Spinal cord (tissue), 9 donors: ENCODE measurements at regions not wholly inside any gene's neighbourhood (a gene's known extent, or its start where the extent isn't known, plus 50 kb on each side); places are given as distances from the start of the nearest gene placed in this dataset.
"Not testable (repeated sequence)": the region's sequence is repeated elsewhere in the genome, so short reads cannot be mapped to it uniquely, and the experiment has no call there.

Source experiments
- DNase-seq, 6 donors: peaks; one replicate each; pipeline versions ENCODE4 v3.0.0 to v3.0.0-alpha.2; 2013 to 2015; ENCODE audit warnings: low spot score in 6 of 6, low read depth in 4 of 6
- H3K27ac ChIP-seq: one replicate; pipeline ENCODE4 v1.5.1; 2013; ENCODE audit warnings: low read depth, low read length, control low read depth
- H3K27me3 ChIP-seq: one replicate; pipeline ENCODE4 v1.6.1; 2013; ENCODE audit warnings: low read length; ENCODE audit not compliant: control insufficient read depth, insufficient read depth
- H3K36me3 ChIP-seq: one replicate; pipeline ENCODE4 v1.6.1; 2013; ENCODE audit warnings: low read length; ENCODE audit not compliant: control insufficient read depth, insufficient read depth
- H3K4me1 ChIP-seq: one replicate; pipeline ENCODE4 v1.6.1; 2013; ENCODE audit warnings: low read length; ENCODE audit not compliant: control insufficient read depth, insufficient read depth
- H3K4me3 ChIP-seq: one replicate; pipeline ENCODE4 v1.5.1; 2013; ENCODE audit warnings: low read depth, low read length, control low read depth
- H3K9me3 ChIP-seq: one replicate; pipeline ENCODE4 v1.6.1; 2013; ENCODE audit warnings: low read length; ENCODE audit not compliant: control insufficient read depth, insufficient read depth
- whole genome bisulfite sequencing: methylation state at CpG from one replicate; pipeline ENCODE4 v1.1.5; 2013; ENCODE audit warnings: missing lambda C conversion rate; ENCODE audit not compliant: insufficient coverage; 5-methylcytosine and 5-hydroxymethylcytosine counted together
- donor health status: healthy.

DNA sequence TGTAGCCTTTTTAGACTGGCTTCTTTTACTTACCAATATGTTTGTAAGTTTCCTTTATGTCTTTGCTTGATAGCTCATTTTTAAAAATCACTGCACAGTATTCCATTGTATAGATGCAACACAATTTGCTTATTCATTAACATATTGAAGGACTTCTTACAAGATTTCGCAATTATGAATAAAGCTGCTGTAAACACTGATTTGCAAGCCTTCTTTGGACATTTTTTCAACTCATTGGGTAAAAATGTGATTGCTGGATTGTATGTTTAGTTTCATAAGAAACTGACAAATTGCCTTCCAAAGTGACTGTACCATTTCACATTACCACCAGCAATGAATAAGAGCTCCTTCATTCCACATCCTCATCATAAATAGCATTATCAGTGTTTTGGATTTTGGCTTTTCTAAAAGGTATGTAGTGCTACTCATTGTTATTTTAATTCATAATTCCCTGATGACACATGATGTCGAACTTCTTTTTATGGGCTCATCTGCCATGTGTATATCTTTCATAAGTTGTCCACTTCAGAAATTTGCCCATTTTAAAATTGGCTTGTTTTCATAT, 80.7 kb downstream of the TFAP2B start:
- DNase-seq = no peak
- no peak overlapping the region for H3K4me3 ChIP-seq
- H3K36me3 ChIP-seq = no peaks in the 10 kb centered on the region
- no peaks in the 10 kb centered on the region for H3K27me3 ChIP-seq
- H3K27ac ChIP-seq = no peak overlapping the region
- WGBS = no CpG with 5 or more reads among the region's 2 CpGs
- no peaks in the 10 kb centered on the region for H3K4me1 ChIP-seq
- no peaks in the 10 kb centered on the region for H3K9me3 ChIP-seq

DNA sequence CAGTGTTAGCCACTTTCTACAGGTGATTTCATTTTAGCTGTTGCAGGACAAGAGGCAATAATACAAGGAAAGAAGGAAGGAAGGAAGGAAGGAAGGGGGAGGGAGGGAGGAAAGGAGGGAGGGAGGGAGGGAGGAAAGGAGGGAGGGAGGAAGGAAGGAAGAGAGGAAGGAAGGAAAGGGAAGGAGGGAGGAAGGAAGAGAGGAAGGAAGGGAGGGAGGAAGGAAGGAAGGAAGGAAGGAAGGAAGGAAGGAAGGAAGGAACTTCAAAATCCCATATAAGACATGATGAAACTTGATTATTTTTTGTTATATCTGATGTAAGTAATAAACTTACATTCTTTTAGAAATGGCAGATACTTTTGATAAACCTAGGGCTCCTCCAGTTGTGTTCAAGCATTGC, 83.6 kb downstream of the TFAP2B start:
- H3K27me3 ChIP-seq = no peaks in the 10 kb centered on the region
- no peak overlapping the region for H3K27ac ChIP-seq
- DNase-seq = no peak
- H3K36me3 ChIP-seq = no peaks in the 10 kb centered on the region
- no peak overlapping the region for H3K4me3 ChIP-seq
- no peaks in the 10 kb centered on the region for H3K9me3 ChIP-seq
- no peaks in the 10 kb centered on the region for H3K4me1 ChIP-seq

DNA sequence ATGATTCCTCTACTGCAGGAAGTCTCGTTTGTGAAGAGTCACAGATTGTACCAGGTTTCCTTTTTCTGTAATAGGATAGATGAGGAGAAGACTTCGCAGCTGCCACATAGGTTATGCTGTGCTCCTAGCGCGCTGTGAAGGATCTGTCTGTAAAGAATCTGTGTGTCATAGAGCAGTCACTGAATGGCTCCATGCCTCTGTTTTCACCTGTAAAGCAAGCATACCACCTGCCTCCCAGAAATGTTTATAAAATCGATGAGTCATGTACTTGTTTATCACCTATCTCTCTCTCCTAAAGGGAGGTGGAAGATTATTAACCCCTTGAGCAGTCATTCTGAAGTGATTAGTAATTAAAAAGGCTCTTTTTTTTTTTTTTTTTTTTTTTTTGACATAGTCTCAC, 86.6 kb downstream of the TFAP2B start:
- DNase-seq = no peak
- no peaks in the 10 kb centered on the region for H3K36me3 ChIP-seq

DNA sequence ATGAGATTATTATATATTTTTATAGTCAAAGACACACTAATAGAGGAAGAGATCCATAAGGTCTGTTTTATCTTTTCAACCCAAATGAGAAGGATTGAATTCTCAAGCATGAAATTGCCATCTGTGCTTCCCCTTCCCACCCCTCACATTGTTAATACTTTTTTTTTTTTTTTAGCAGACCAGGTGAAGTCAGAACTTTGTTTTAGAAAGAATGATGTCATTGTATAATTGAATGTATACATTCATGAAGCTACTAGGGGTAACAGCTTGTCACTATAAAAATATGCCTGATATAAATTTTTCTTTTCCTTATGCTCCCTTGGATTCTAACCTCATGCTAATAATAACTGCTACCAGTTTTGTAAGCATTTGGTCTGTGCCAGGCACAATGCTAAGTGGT, 88.9 kb downstream of the TFAP2B start:
- no peak overlapping the region for H3K27ac ChIP-seq
- no peaks in the 10 kb centered on the region for H3K27me3 ChIP-seq
- H3K36me3 ChIP-seq = no peaks in the 10 kb centered on the region
- no peaks in the 10 kb centered on the region for H3K9me3 ChIP-seq
- H3K4me1 ChIP-seq = no peaks in the 10 kb centered on the region
- DNase-seq = no peak
- no peak overlapping the region for H3K4me3 ChIP-seq

More for the DNA sequence above, 86.6 kb downstream of the TFAP2B start:
- Histone ChIP-seq H3K27ac (no peak overlapping the region), H3K4me1 (no peaks in the 10 kb centered on the region), H3K4me3 (no peak overlapping the region), H3K9me3 (no peaks in the 10 kb centered on the region), H3K27me3 (no peaks in the 10 kb centered on the region)
- WGBS = no CpG with 5 or more reads among the region's 5 CpGs

DNA sequence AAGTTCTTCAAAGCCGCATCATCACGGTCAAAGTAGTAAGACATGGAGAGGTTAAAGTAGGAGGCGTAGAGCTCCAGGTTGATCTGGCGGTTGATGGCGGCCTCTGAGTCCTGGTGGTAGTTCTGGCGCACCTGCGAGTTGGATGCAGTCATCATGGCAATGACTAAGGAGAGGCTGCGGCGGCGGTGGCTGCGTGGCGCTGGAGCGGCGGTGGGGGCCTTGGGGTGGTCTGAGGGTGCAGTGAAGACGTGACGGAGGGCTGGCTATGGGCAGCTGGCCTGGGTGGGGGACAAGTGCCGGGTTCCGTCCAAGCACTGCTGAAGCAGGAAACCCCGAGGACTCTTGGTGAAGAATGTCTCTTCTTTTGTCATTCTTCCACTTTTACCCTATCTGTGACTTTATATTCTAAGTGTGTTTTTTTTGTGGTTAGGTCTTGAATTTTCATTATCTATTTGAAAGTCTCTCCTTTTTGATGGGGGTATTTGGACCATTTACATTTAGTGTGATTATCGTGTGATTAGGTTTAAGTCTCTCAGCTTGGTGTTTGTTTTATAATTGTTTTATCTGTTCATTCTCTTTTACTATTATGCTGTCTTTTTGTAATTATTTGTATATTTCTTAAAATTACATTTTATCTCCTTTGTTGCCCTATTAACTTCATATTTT, 94.6 kb downstream of the TFAP2B start:
- DNase-seq = no peak
- Histone ChIP-seq H3K36me3 (no peaks in the 10 kb centered on the region), H3K4me1 (no peaks in the 10 kb centered on the region), H3K27me3 (no peaks in the 10 kb centered on the region), H3K4me3 (no peak overlapping the region), H3K9me3 (no peaks in the 10 kb centered on the region), H3K27ac (no peak overlapping the region)
- 95% methylated on average over 7 of the region's 20 CpGs for WGBS

DNA sequence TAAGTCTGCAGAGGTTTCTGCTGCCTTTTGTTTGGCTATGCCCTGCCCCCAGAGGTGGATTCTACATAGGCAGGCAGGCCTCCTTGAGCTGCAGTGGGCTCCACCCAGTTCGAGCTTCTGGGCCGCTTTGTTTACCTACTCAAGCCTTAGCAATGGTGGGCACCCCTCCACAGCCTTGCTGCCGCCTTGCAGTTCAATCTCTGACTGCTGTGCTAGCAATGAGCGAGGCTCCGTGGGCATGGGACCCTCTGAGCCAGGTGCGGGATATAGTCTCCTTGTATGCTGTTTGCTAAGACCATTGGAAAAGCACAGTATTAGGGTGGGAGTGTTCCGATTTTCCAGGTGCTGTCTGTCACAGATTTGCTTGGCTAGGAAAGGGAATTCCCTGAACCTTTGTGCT, 102.7 kb downstream of the TFAP2B start:
- H3K4me1 ChIP-seq, H3K4me3 ChIP-seq, DNase-seq, H3K9me3 ChIP-seq, H3K36me3 ChIP-seq, H3K27ac ChIP-seq, H3K27me3 ChIP-seq: not testable (repeated sequence)
- 97% methylated on average over 6 of the region's 7 CpGs for WGBS

DNA sequence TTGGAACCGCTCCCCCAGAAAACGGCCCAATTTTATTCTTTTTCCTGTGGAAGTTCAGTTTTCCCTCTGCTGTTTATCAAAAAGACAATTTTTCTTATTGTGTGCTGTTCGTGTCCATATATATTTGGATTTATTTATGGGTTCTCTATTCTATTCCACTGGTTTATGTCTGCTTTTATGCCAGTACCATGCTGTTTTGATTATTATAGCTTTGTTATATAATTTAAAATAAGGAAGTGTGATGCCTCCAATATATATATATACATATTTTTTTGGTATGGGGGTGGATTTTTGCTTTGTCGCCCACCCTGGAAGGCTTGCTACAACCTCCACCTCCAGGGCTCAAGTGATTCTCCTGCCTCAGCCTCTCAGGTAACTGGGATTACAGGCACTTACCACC, 103.3 kb downstream of the TFAP2B start:
- no peak overlapping the region for H3K27ac ChIP-seq
- WGBS = 92% methylated on average over 2 of the region's 4 CpGs
- H3K9me3 ChIP-seq = no peaks in the 10 kb centered on the region
- no peaks in the 10 kb centered on the region for H3K36me3 ChIP-seq
- no peak overlapping the region for H3K4me3 ChIP-seq
- no peak for DNase-seq
- H3K27me3 ChIP-seq = no peaks in the 10 kb centered on the region
- no peaks in the 10 kb centered on the region for H3K4me1 ChIP-seq

DNA sequence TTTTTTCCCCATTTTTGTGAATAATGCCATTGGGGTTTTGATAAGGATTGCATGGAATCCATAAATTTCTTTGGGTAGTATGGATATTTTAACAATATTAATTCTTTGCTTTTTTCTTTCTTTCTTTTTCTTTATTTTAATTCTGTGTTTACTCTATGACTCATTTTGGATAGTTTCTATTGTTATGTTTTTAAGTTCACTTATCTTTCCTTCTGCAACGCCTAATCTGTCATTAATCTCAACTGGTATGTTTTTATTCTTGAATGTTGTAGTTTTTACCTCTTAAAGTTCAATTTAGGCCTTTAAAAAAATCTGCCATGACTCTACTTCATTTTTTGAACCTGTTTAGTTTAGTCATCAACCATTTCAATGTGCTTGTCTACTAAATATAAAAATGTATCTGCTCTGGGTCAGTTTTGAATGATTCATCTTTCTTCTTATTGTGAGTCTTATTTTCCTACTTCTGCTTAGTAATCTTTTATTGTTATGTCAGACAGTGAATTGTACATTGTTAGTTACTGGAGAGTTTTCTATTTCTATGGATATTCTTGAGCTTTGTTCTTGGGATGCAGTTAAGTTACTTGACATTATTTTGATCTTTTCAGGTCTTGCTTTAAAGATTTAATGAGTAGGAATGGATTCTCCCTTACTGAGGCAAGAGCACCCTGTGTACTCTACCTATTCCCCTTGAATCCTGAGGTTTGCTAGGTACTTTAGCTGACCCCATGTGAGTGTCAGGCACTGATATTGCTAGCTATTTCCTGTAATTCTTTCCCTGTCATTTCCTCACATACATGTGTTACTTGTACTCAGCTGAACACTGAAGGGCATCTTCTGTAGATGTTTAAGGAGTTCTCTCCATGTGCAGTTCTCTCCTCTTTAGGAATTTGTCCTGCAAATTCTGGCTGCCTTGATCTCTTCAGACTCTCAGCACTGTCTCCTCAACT, 104.2 kb downstream of the TFAP2B start:
- Histone ChIP-seq H3K9me3 (no peaks in the 10 kb centered on the region), H3K27me3 (no peaks in the 10 kb centered on the region), H3K4me3 (no peak overlapping the region), H3K4me1 (no peaks in the 10 kb centered on the region), H3K36me3 (no peaks in the 10 kb centered on the region), H3K27ac (no peak overlapping the region)
- WGBS = no CpG with 5 or more reads among the region's 1 CpG
- DNase-seq = no peak

DNA sequence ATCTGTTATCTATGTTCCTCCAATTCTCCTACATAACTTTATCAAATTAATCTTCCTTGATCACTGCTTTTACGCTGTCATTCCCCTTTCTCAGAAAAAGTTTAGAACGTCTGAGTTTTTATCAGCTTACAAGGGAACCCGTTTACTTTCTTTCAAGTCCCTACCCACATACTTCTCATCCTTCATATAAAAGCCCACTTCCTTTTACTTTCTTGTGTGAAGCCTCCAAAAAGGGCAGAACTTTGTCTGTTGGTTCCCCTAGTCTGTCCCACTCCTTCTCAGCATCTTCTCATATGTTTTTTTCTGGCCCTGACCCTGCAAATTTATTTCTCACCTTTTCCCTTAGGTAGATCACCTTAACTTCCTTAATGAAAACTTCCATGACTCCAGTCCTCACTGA, 106.1 kb downstream of the TFAP2B start:
- Histone ChIP-seq H3K27ac (no peak overlapping the region), H3K4me3 (no peak overlapping the region), H3K4me1 (no peaks in the 10 kb centered on the region), H3K36me3 (no peaks in the 10 kb centered on the region), H3K27me3 (no peaks in the 10 kb centered on the region), H3K9me3 (no peaks in the 10 kb centered on the region)
- 88% methylated on average over 3 of the region's 3 CpGs for WGBS
- no peak for DNase-seq

DNA sequence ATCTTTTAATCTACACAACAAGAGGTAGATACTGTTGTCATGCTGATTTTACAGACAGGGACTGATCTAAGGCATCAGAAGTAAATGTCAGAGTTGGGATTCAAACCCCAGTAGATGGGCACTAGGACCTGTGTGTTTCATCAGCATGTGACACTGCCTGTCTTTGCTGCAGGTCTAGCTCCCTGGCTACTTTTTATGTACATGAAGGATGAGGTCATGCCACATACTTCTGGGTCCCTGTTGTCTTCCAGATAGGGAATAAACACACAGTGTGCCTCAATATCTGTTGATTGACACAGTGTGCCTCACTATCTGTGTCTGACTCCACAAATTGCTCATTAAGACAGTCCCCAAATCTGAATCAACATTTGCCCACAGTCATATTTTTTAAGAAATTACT, 106.9 kb downstream of the TFAP2B start:
- Histone ChIP-seq H3K9me3 (no peaks in the 10 kb centered on the region), H3K4me1 (no peaks in the 10 kb centered on the region), H3K27ac (no peak overlapping the region), H3K27me3 (no peaks in the 10 kb centered on the region), H3K36me3 (no peaks in the 10 kb centered on the region), H3K4me3 (no peak overlapping the region)
- DNase-seq = no peak
